H9 (cell line): ENCODE measurements at regions not wholly inside any gene's neighbourhood (a gene's known extent, or its start where the extent isn't known, plus 50 kb on each side); places are given as distances from the start of the nearest gene placed in this dataset.
A peak's percentile ranks its signal among the peaks of the same experiment; 100 is the strongest.

Source experiments
- DNase-seq: peaks from one replicate; pipeline ENCODE4 v3.0.0-alpha.2; 2017
- H2AFZ ChIP-seq: one replicate; pipeline ENCODE4 v1.6.1; 2013; ENCODE audit warnings: mild to moderate bottlenecking, low read length, control low read depth, moderate library complexity
- H2AK5ac ChIP-seq: 2 replicates; pipeline ENCODE4 v1.6.1; 2013; ENCODE audit warnings: low read length, control low read depth, mixed read lengths; ENCODE audit not compliant: insufficient read length
- H2BK120ac ChIP-seq: one replicate; pipeline ENCODE4 v1.6.1; 2013; ENCODE audit warnings: low read depth, mild to moderate bottlenecking, low read length, control low read depth, inconsistent platforms; ENCODE audit not compliant: poor library complexity, severe bottlenecking
- H2BK12ac ChIP-seq: 2 replicates; pipeline ENCODE4 v1.6.1; 2013; ENCODE audit warnings: low read length, control low read depth, mixed read lengths, low read depth; ENCODE audit not compliant: insufficient read length
- H2BK15ac ChIP-seq: 2 replicates; pipeline ENCODE4 v1.6.1; 2013; ENCODE audit warnings: low read depth, low read length, control low read depth
- H2BK20ac ChIP-seq: one replicate; pipeline ENCODE4 v1.6.1; 2013; ENCODE audit warnings: low read depth, mild to moderate bottlenecking, low read length, control low read depth, inconsistent platforms; ENCODE audit not compliant: poor library complexity, severe bottlenecking
- H2BK5ac ChIP-seq: 2 replicates; pipeline ENCODE4 v1.6.1; 2013; ENCODE audit warnings: low read length, control low read depth, mixed read lengths; ENCODE audit not compliant: insufficient read length
- H3K14ac ChIP-seq: 2 replicates; pipeline ENCODE4 v1.6.1; 2013; ENCODE audit warnings: low read length, control low read depth; ENCODE audit not compliant: insufficient read depth
- H3K18ac ChIP-seq: 2 replicates; pipeline ENCODE4 v1.6.1; 2013; ENCODE audit warnings: low read depth, mild to moderate bottlenecking, mixed read lengths, low read length, control low read depth; ENCODE audit not compliant: insufficient read length
- H3K23ac ChIP-seq: 2 replicates; pipeline ENCODE4 v1.6.1; 2013; ENCODE audit warnings: low read length, control low read depth, mixed read lengths, low read depth; ENCODE audit not compliant: insufficient read length
- H3K23me2 ChIP-seq: 2 replicates; pipeline ENCODE4 v1.6.1; 2013; ENCODE audit warnings: low read depth, mild to moderate bottlenecking, mixed read lengths, low read length, control low read depth; ENCODE audit not compliant: insufficient read length, poor library complexity, severe bottlenecking
- H3K27ac ChIP-seq: 2 replicates; pipeline ENCODE4 v1.5.1; 2013; ENCODE audit warnings: low read length, control low read depth, mixed read lengths, low read depth; ENCODE audit not compliant: insufficient read length
- H3K27me3 ChIP-seq: 2 replicates; pipeline ENCODE4 v1.6.1; 2013; ENCODE audit warnings: low read length, control low read depth, inconsistent platforms; ENCODE audit not compliant: insufficient read depth
- H3K4ac ChIP-seq: 2 replicates; pipeline ENCODE4 v1.6.1; 2013; ENCODE audit warnings: low read depth, mild to moderate bottlenecking, control low read depth, inconsistent platforms, low read length, moderate library complexity
- H3K4me1 ChIP-seq: 2 replicates; pipeline ENCODE4 v1.6.1; 2013; ENCODE audit warnings: low read length, control low read depth, inconsistent platforms; ENCODE audit not compliant: insufficient read depth
- H3K4me2 ChIP-seq: 2 replicates; pipeline ENCODE4 v1.6.1; 2013; ENCODE audit warnings: low read length, control low read depth, mixed read lengths; ENCODE audit not compliant: insufficient read length, insufficient read depth
- H3K56ac ChIP-seq: 2 replicates; pipeline ENCODE4 v1.6.1; 2013; ENCODE audit warnings: low read depth, mild to moderate bottlenecking, mixed read lengths, low read length, control low read depth; ENCODE audit not compliant: insufficient read length
- H3K79me1 ChIP-seq: 2 replicates; pipeline ENCODE4 v1.6.1; 2013; ENCODE audit warnings: low read depth, mild to moderate bottlenecking, moderate library complexity, low read length, control low read depth, inconsistent platforms; ENCODE audit not compliant: insufficient read depth, poor library complexity, severe bottlenecking
- H3K79me2 ChIP-seq: 2 replicates; pipeline ENCODE4 v1.6.1; 2013; ENCODE audit warnings: low read length, control low read depth, inconsistent platforms; ENCODE audit not compliant: insufficient read depth
- H3K9ac ChIP-seq: 2 replicates; pipeline ENCODE4 v1.6.1; 2013; ENCODE audit warnings: low read length, control low read depth, mixed read lengths; ENCODE audit not compliant: insufficient read length; ENCODE audit errors: extremely low read depth
- H3K9me3 ChIP-seq: one replicate; pipeline ENCODE4 v1.6.1; 2013; ENCODE audit warnings: low read depth, low read length, inconsistent platforms; ENCODE audit not compliant: control insufficient read depth
- H3T11ph ChIP-seq: one replicate; pipeline ENCODE4 v1.6.1; 2013; ENCODE audit warnings: mild to moderate bottlenecking, low read length, control low read depth, inconsistent platforms
- H4K20me1 ChIP-seq: one replicate; pipeline ENCODE4 v1.6.1; 2013; ENCODE audit not compliant: control insufficient read depth, insufficient read length, insufficient read depth
- H4K5ac ChIP-seq: 2 replicates; pipeline ENCODE4 v1.6.1; 2013; ENCODE audit warnings: low read depth, mild to moderate bottlenecking, mixed read lengths, low read length, control low read depth; ENCODE audit not compliant: insufficient read length
- H4K8ac ChIP-seq: replicated peaks from 2 replicates; pipeline ENCODE4 v1.6.1; 2013; ENCODE audit warnings: low read length, control low read depth, mixed read lengths, low read depth; ENCODE audit not compliant: insufficient read length
- H4K91ac ChIP-seq: 2 replicates; pipeline ENCODE4 v1.6.1; 2013; ENCODE audit warnings: low read depth, mild to moderate bottlenecking, moderate library complexity, mixed read lengths, low read length, control low read depth; ENCODE audit not compliant: insufficient read length
- H3K27ac Mint-ChIP-seq, 3 experiments: 2 replicates in 2 of 3; 3 replicates in 1 of 3; pipeline ENCODE4 v1.8.0; 2020 to 2021; ENCODE audit warnings: mixed read lengths in 3 of 3, mild to moderate bottlenecking in 1 of 3, moderate library complexity in 1 of 3
- H3K27me3 Mint-ChIP-seq: 2 replicates; pipeline ENCODE4 v1.8.0; 2021; ENCODE audit warnings: low read depth, mild to moderate bottlenecking, moderate library complexity, mixed read lengths
- H3K36me3 Mint-ChIP-seq, 3 experiments: 2 replicates in 2 of 3; 3 replicates in 1 of 3; pipeline ENCODE4 v1.8.0; 2020 to 2021; ENCODE audit warnings: low read depth in 3 of 3, mixed read lengths in 3 of 3; ENCODE audit not compliant: insufficient read depth in 1 of 3
- H3K4me1 Mint-ChIP-seq, 2 experiments: 2 replicates each; pipeline ENCODE4 v1.8.0; 2020; ENCODE audit warnings: mixed read lengths in 2 of 2
- H3K4me3 Mint-ChIP-seq, 2 experiments: 2 replicates in 1 of 2; 3 replicates in 1 of 2; pipeline ENCODE4 v1.8.0; 2020 to 2021; ENCODE audit warnings: mild to moderate bottlenecking in 2 of 2, mixed read lengths in 2 of 2, moderate library complexity in 1 of 2
- H3K9me3 Mint-ChIP-seq, 2 experiments: 2 replicates in 1 of 2; 3 replicates in 1 of 2; pipeline ENCODE4 v1.8.0; 2020; ENCODE audit warnings: mild to moderate bottlenecking in 2 of 2, mixed read lengths in 2 of 2, moderate library complexity in 1 of 2
- WGBS: extraction: QIAGEN DNeasy Blood & Tissue Kit; methylation state at CpG from one replicate; pipeline ENCODE4 v1.1.7; 2013; ENCODE audit warnings: missing lambda C conversion rate, low lambda C conversion rate, mixed read lengths; ENCODE audit not compliant: insufficient read length; ENCODE audit errors: extremely low coverage; 5-methylcytosine and 5-hydroxymethylcytosine counted together
- TF ChIP-seq, protein P1 (sequence below): fragments of 200-600 bp; sonication (generic); conservative IDR thresholded peaks from 3 replicates; pipeline ENCODE4 v1.8.0; 2021; ENCODE audit warnings: antibody characterized with exemption, mild to moderate bottlenecking

DNA sequence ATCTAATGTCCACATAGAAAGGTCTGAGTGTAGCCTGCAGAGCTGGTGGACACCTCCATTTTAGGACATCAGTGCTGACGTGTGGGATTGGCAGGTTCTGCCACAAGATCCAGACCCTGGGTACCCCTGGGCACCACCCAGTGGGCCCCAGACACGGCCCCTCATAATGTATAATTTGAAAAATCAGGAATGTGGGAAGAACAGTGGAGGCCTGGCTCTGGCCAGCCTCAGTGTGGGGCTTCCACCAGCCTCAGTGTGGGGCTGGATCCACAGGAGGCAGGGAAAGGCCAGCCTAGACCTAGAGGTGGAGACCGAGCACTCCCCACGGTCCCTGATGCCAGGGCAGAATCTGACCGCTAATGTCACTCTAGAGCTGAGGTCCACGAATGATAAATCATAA is 150.7 kb upstream of the SOX1 start:
- Histone ChIP-seq H2AFZ (no peak overlapping the region), H3K9ac (no peak overlapping the region), H3K4ac (no peak overlapping the region), H3T11ph (no peak overlapping the region), H4K8ac (no peak overlapping the region), H3K56ac (no peak overlapping the region), H2BK20ac (no peak overlapping the region), H3K79me2 (no peaks in the 10 kb centered on the region), H3K23ac (no peak overlapping the region), H3K4me1 (no peaks in the 10 kb centered on the region), H3K23me2 (no peaks in the 10 kb centered on the region), H3K79me1 (no peaks in the 10 kb centered on the region), H3K27ac (no peak overlapping the region), H3K27me3 (no peaks in the 10 kb centered on the region), H2AK5ac (no peak overlapping the region), H4K20me1 (no peaks in the 10 kb centered on the region), H2BK15ac (no peak overlapping the region), H2BK5ac (no peak overlapping the region), H3K4me2 (no peak overlapping the region), H2BK120ac (no peak overlapping the region), H4K5ac (no peak overlapping the region), H2BK12ac (no peak overlapping the region), H3K18ac (no peak overlapping the region), H3K14ac (no peak overlapping the region), H4K91ac (no peak overlapping the region), H3K9me3 (no peaks in the 10 kb centered on the region)
- Mint-ChIP-seq H3K27ac (no peak overlapping the region), H3K36me3 (no peaks in the 10 kb centered on the region; a peak in 1 of 7 replicates), H3K27me3 (peaks cover 37% of the 10 kb centered on the region), H3K4me1 (peaks cover 4 to 13% of the 10 kb centered on the region in 2 experiments; a peak in 3 of 4 replicates), H3K9me3 (no peaks in the 10 kb centered on the region; a peak in 2 of 5 replicates), H3K4me3 (no peak overlapping the region)
- WGBS: no CpG with 5 or more reads among the region's 6 CpGs
- TF ChIP-seq, protein P1, sequence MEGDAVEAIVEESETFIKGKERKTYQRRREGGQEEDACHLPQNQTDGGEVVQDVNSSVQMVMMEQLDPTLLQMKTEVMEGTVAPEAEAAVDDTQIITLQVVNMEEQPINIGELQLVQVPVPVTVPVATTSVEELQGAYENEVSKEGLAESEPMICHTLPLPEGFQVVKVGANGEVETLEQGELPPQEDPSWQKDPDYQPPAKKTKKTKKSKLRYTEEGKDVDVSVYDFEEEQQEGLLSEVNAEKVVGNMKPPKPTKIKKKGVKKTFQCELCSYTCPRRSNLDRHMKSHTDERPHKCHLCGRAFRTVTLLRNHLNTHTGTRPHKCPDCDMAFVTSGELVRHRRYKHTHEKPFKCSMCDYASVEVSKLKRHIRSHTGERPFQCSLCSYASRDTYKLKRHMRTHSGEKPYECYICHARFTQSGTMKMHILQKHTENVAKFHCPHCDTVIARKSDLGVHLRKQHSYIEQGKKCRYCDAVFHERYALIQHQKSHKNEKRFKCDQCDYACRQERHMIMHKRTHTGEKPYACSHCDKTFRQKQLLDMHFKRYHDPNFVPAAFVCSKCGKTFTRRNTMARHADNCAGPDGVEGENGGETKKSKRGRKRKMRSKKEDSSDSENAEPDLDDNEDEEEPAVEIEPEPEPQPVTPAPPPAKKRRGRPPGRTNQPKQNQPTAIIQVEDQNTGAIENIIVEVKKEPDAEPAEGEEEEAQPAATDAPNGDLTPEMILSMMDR: no peak
- peak; percentile 3 for DNase-seq
